ENCODE measurements at regions not wholly inside any gene's neighbourhood (a gene's known extent, or its start where the extent isn't known, plus 50 kb on each side); places are given as distances from the start of the nearest gene placed in this dataset.

GRCh38 chr5:18944771-18945170 is 1043.2 kb downstream of the CDH18 start:
- DNase-seq (ENCODE audit: low read depth in 2 of 2): no peak

DNA sequence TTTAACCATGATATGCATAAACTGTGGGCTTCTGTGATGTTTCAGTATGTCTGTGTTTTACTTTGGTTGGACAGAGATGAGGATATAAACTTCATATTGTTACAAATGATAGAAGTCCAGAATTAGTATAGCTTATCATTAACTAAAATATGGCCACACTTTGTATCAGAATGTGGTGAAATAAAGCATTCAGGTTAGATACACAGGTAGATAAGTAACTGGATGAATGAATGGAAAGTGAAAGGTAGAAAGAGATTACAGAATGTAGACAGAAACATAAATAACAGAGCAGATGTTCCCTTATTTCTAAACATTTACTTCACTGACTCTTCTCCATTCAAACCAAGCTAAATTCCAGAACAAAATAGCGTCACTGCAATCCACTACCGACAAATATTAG is 1033.8 kb downstream of the CDH18 start:
- DNase-seq (ENCODE audit: low read depth in 2 of 2): no peak

- DNase-seq (ENCODE audit: low read depth in 2 of 2): no peak
Measured at GRCh38 chr5:18959535-18959934, 1028.5 kb downstream of the CDH18 start.

DNA sequence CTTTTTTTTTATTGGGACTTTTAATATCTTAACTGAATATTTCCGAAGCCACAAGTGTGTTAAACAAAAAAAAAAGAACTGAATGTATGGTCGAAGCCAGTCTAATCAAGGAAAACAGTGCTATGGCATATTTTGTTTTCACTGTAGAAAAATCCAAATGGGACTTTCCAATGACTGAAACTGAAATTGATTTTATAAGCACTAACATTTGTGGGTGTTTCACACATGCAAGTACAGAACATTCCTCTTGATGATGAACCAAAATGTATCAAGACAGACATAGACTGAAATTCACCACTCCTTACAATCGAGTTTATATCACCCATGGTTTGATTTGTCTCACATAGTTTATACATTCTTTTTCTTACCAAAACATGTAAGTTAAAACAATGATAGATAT is 1026.8 kb downstream of the CDH18 start:
- no peak for DNase-seq (ENCODE audit: low read depth in 2 of 2)

- no peak for DNase-seq (ENCODE audit: low read depth in 2 of 2)
Measured at GRCh38 chr5:18965893-18966292, 1022.1 kb downstream of the CDH18 start.

DNA sequence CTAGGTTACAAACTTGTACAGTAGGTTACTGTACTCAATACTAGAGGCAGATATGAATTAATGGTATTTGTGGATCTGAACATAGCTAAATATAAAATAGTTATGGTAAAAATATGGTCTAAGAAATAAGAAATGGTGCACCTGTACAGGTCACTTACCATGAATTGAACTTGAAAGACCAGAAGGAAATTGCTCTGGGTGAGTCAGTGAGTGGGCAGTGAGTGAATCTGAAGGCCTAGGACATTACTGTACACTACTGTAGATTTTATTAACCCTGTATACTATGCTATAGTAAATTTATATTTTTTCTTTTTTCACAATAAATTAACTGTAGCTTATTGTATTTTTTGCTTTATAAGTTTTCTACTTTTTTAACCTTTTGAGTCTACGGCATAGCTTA is 1020.4 kb downstream of the CDH18 start:
- no peak for DNase-seq (ENCODE audit: low read depth in 2 of 2)

DNA sequence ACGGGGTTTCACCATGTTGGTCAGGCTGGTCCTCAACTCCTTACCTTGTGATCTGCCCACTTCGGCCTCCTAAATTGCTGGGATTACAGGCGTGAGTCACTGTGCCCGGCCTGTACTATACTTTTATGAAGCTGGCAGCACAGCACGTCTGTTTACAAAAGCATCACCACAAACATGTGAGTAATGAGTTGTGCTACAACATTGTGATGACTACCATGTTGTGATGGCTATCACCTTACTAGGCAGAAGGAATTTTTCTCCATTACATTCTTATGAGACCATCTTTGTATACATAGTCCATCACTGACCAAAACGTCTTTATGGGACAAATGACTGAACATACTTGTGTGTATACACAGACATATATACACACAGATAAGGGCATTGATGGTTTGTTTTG is 1019.0 kb downstream of the CDH18 start:
- DNase-seq (ENCODE audit: low read depth in 2 of 2): no peak

DNA sequence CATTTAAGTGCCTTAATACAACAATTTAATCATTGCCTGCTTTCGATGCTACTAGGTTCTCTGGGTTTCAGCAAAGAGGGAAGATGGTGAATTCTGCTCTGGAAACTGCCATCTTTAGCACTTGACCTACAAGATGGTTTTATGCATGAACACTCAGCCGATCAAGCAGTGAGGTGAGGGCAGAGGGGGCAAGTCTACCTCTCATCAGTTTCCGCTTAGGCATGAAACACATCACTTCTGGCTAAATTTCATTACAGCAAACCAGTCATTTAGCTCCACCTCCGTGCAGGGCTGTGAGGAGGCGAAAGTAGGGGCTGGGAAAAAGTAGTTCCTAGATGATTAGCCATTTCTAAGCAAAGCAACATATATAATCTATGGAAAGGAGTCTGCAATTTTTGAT is 1018.0 kb downstream of the CDH18 start:
- no peak for DNase-seq (ENCODE audit: low read depth in 2 of 2)

DNA sequence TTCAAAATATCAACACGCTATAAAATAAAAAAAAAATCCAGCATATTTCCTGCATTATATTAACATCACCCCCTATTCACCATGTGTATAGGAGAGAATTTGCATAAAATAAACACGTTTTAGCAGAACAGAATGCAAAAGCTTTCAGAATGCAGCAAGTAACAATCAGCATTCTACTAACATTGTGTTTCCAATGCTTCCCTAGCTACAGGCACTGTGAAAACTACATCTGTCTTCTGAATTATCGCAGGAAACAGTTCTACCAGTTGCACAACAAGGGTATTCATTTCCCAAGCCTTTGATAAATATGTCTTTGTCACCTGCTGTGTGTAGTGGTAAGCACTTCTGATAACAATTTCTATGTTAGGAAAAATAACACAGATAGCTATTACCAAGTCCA is 1015.8 kb downstream of the CDH18 start:
- DNase-seq (ENCODE audit: low read depth in 2 of 2): no peak

- no peak for DNase-seq (ENCODE audit: low read depth in 2 of 2)
Measured at GRCh38 chr5:18975624-18976023, 1012.4 kb downstream of the CDH18 start.

DNA sequence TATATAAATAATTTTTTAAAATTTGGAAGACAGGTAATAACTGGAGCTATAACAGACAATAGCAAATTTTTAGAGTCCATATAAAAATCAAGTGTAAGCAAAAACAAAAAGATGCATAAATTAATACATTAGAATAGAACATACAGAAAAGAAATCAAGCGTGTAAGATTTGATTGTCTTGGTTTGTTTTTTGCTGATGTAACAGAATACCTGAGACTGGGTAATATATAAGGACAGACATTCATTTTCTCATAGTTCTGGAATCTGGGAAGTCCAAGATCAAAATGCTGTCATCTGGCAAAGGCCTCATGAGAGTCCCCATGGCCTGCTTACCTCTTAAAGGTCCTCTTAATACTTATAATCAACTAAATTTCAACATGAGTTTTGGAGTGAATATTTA is 1010.1 kb downstream of the CDH18 start:
- no peak for DNase-seq (ENCODE audit: low read depth in 2 of 2)

DNA sequence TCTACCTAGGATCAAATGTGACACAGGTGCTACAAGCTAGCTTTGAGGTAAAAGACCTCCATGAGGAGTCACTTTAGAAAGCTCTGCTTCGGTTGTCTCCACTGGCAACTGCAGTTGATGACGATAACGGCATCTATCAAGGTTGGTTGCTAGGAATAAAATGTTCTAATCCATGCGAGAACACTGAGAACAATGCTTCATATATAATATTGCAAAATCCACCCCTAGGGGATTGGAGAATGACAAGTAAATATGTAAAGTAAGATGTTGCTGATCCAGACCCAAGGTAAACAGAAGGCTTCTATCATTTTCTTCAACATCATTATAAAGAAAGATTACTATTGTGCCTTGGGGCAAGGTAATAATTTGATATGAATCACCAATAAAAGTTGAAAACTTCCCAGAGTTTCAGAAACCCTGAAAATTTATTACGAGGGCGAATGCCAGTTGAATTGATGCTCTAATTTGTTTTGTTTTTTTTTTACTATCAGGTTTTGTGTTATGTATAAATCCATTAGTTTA is 1003.4 kb downstream of the CDH18 start:
- no peak for DNase-seq (ENCODE audit: low read depth in 2 of 2)

- DNase-seq (ENCODE audit: low read depth in 2 of 2): no peak
Measured at GRCh38 chr5:18985171-18985758, 1002.7 kb downstream of the CDH18 start.

DNA sequence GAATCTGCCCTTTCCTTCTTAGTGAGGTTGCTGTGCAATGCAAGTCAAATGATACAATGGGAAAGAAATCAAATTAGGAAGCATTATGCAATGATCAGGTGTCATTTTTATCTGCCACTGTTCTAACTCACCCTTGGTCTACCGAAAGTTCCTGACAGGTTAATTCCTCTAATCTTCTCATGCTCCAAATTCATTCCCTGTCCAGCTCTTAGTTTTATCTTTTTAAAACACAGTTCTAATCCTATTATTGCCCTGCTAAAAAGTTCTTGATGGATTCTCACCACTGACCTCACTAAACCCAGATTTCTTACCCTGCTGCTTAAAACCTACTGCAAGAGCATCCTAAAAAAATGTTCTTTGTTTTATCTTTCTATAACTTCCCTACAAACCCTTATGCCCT is 1000.9 kb downstream of the CDH18 start:
- DNase-seq (ENCODE audit: low read depth in 2 of 2): no peak

DNA sequence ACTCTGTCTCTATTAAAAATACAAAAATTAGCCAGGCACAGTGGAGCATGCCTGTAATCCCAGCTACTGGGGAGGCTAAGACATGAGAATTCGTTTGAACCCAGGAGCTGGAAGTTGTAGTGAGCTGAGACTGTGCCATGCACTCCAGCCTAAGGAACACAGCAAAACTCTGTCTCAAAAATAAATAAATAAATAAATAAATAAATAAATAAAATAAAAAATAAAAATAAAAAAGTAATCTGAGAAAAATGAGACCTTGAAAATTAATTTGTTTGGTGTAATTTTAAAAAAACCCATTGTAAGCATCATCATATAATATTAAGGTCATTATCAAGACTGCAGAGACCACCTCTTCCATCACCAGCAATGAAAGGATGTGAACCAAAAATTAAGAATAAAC is 997.1 kb downstream of the CDH18 start:
- DNase-seq (ENCODE audit: low read depth in 2 of 2): no peak

DNA sequence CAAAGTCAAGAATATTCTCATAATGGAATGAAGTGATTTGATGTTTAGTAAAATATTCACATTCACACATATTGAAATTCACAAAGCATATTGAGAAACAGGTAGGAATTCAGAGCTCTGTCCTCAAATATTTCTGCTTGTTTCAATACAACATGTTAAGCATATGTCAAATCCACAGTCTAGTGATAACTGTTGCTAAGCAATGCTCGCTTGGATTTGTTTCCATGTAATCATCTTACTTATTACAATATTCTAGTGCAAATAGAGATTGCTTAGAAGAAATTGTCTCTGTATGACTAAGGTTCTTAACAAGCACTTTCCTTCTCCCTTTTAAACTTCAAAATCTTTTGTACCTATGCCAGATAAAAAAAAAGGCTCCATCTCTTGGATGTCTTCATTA is 995.7 kb downstream of the CDH18 start:
- DNase-seq (ENCODE audit: low read depth in 2 of 2): no peak

GRCh38 chr5:18999478-18999877 is 988.5 kb downstream of the CDH18 start:
- no peak for DNase-seq (ENCODE audit: low read depth in 2 of 2)

GRCh38 chr5:19001054-19001453 is 986.9 kb downstream of the CDH18 start:
- DNase-seq (ENCODE audit: low read depth in 2 of 2): no peak

DNA sequence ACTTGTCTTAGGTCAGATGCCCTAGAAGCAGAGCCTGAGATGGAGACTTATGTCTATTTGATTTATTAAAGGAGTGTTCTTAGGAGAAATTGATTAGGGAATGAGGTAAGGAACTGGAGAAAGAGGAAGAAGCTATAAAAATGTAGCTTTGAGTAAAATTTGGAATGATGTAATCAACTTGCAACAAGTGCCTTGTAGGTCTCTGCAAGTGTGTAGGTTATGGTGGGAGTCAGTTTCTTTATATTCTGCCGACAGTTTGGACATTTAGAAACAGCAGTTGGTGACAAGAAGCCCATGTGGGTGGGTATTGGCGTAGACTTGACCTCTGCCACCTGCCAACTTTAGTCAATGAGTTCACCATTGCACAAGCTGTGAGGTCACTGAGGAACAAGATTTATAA is 986.5 kb downstream of the CDH18 start:
- DNase-seq (ENCODE audit: low read depth in 2 of 2): no peak

- no peak for DNase-seq (ENCODE audit: low read depth in 2 of 2)
Measured at GRCh38 chr5:19002111-19002510, 985.9 kb downstream of the CDH18 start.

DNA sequence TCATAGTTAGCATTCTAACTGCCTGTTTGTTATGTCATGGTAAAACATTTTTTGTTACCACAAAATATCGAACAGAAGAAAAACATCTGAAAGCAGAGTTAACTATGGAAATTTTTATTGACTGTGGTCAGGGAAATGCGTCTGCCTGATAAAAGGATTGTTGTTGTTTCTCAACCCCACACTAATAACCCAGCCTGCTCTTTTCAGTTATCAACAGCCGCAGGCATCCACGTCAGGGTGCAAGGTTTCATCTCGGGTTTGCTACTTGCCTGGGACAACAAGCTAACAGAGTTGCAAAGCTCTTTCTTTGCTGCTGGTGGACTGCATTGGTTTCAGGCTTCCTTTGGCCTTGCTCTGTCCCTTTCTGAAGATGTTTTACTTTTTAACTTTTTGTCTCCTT is 969.2 kb downstream of the CDH18 start:
- DNase-seq (ENCODE audit: low read depth in 2 of 2): no peak

GRCh38 chr5:19031491-19031890 is 956.5 kb downstream of the CDH18 start:
- DNase-seq (ENCODE audit: low read depth in 2 of 2): no peak

DNA sequence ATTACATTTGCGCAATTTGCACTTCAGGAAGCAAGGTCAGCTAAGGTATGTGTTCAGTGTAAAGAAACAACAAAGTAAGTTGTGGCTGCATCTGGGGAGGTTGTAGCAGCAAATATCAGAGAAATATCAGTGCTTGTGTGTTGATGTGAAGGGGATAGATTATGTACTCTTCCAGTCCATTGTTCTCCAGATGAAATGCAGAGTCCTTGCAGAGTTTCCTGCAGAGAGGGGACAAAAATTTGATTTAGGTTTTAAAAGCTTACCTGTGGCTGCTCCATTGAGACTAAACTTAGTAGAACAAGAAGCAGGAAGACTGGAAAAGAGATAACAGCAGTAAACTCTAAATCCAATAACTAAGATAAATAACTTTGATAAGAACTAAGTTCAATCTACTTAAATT is 952.2 kb downstream of the CDH18 start:
- no peak for DNase-seq (ENCODE audit: low read depth in 2 of 2)

DNA sequence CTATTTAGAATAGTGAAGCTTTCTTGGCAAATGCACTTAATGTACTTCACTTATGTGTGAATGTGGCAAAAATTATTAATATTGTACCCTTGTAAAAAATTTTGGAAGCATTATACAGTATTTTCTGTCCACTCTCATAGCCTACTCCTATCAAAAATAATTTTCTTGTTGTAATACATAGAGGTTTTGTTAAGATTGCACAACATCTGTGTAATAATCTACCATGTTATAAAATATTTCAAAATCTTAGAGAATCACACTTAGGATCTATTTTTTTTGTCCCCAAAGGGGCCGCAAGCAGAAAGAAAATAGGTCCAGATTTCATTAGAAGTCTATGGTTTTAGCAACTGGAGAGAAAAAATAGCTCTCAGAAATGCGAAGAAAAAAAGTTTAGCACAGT is 945.9 kb downstream of the CDH18 start:
- no peak for DNase-seq (ENCODE audit: low read depth in 2 of 2)

Measured in fibroblast of skin of left biceps (primary cell).